ENCODE measurements at regions not wholly inside any gene's neighbourhood (a gene's known extent, or its start where the extent isn't known, plus 50 kb on each side); places are given as distances from the start of the nearest gene placed in this dataset.

GRCh38 chr1:192905049-192905448 is 96.2 kb downstream of the RGS2 start:
- no peak for TF ChIP-seq CTCF (conservative IDR thresholded peaks at IDR 0.05; ENCODE audit: low read depth, low read length)
- no peak for TF ChIP-seq EZH2 (IDR thresholded peaks at IDR 0.05; ENCODE audit: borderline replicate concordance, low read depth, low read length, poor library complexity, severe bottlenecking)
